ENCODE measurements at regions not wholly inside any gene's neighbourhood (a gene's known extent, or its start where the extent isn't known, plus 50 kb on each side); places are given as distances from the start of the nearest gene placed in this dataset.

DNA sequence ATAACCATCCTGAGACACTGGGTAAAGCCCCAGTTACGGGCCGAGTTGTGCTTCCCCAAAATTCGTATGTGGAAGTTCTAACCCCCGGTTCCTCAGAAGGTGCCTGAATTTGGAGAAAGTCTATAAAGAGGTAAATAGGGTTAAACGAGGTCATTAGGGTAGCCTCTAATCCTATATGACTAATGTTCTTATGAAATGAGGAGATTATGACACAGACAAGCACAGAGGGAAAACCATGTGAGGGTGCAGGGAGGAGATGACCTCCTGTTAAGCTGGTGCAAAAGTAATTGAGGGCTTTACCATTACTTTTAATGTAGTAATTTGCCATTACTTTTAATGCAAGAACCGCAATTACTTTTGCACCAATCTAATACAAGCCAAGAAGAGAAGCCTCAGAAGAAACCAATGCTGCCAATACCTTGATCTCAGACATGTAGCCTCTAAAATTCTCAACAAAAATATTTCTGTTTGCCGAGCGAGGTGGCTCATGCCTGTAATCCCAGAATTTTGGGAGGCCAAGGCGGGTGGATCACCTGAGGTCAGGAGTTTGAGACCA is 260.8 kb downstream of the GPATCH2 start:
- Histone ChIP-seq H3K4me3 (ENCODE audit: low read length) (peak overlapping the region; percentile 72), H3K79me2 (ENCODE audit: low read length) (no peaks in the 10 kb centered on the region), H4K20me1 (ENCODE audit: insufficient read depth, low read length) (no peaks in the 10 kb centered on the region), H3K27me3 (ENCODE audit: low read depth, low read length) (no peaks in the 10 kb centered on the region), H3K4me2 (ENCODE audit: low read length) (peak overlapping the region; percentile 82), H3K9me3 (ENCODE audit: insufficient read depth, low read length) (peaks cover 13% of the 10 kb centered on the region), H2AFZ (ENCODE audit: low read depth, low read length) (peak overlapping the region; percentile 72; the same call in 1 of the 2 replicates), H3K36me3 (replicated peaks; ENCODE audit: low read depth, low read length) (no peaks in the 10 kb centered on the region), H3K4me1 (ENCODE audit: low read length) (peaks cover 23% of the 10 kb centered on the region), H3K27ac (ENCODE audit: low read length) (peak overlapping the region; percentile 74), H3K9ac (ENCODE audit: low read length) (peak overlapping the region; percentile 14; the same call in 1 of the 2 replicates)
- TF ChIP-seq EZH2phosphoT487 (IDR thresholded peaks at IDR 0.05; ENCODE audit: low read depth) = no peak
- TF ChIP-seq, protein P1, sequence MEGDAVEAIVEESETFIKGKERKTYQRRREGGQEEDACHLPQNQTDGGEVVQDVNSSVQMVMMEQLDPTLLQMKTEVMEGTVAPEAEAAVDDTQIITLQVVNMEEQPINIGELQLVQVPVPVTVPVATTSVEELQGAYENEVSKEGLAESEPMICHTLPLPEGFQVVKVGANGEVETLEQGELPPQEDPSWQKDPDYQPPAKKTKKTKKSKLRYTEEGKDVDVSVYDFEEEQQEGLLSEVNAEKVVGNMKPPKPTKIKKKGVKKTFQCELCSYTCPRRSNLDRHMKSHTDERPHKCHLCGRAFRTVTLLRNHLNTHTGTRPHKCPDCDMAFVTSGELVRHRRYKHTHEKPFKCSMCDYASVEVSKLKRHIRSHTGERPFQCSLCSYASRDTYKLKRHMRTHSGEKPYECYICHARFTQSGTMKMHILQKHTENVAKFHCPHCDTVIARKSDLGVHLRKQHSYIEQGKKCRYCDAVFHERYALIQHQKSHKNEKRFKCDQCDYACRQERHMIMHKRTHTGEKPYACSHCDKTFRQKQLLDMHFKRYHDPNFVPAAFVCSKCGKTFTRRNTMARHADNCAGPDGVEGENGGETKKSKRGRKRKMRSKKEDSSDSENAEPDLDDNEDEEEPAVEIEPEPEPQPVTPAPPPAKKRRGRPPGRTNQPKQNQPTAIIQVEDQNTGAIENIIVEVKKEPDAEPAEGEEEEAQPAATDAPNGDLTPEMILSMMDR (IDR thresholded peaks at IDR 0.05; ENCODE audit: low read depth, low read length) = no peak

GRCh38 chr1:217369271-217369981 is 261.5 kb downstream of the GPATCH2 start:
- Histone ChIP-seq H3K9ac (ENCODE audit: low read length) (peak overlapping the region; percentile 14), H2AFZ (ENCODE audit: low read depth, low read length) (peak overlapping the region; percentile 72), H3K4me3 (ENCODE audit: low read length) (peak overlapping the region; percentile 72), H3K9me3 (ENCODE audit: insufficient read depth, low read length) (peaks cover 13% of the 10 kb centered on the region), H3K4me1 (ENCODE audit: low read length) (peaks cover 23% of the 10 kb centered on the region), H3K36me3 (replicated peaks; ENCODE audit: low read depth, low read length) (no peaks in the 10 kb centered on the region), H3K4me2 (ENCODE audit: low read length) (peak overlapping the region; percentile 82), H3K27ac (ENCODE audit: low read length) (peak overlapping the region; percentile 74), H3K79me2 (ENCODE audit: low read length) (no peaks in the 10 kb centered on the region), H3K27me3 (ENCODE audit: low read depth, low read length) (no peaks in the 10 kb centered on the region), H4K20me1 (ENCODE audit: insufficient read depth, low read length) (no peaks in the 10 kb centered on the region)
- TF ChIP-seq, protein P1 (IDR thresholded peaks at IDR 0.05; ENCODE audit: low read depth, low read length) = no peak
- no peak for TF ChIP-seq EZH2phosphoT487 (IDR thresholded peaks at IDR 0.05; ENCODE audit: low read depth)

GRCh38 chr1:217364220-217364619 is 266.7 kb downstream of the GPATCH2 start:
- Histone ChIP-seq H3K4me1 (ENCODE audit: low read length) (peaks cover 12% of the 10 kb centered on the region), H3K27ac (ENCODE audit: low read length) (no peak overlapping the region), H3K9me3 (ENCODE audit: insufficient read depth, low read length) (no peaks in the 10 kb centered on the region), H4K20me1 (ENCODE audit: insufficient read depth, low read length) (no peaks in the 10 kb centered on the region), H3K4me3 (ENCODE audit: low read length) (no peak overlapping the region), H3K9ac (ENCODE audit: low read length) (no peak overlapping the region), H3K79me2 (ENCODE audit: low read length) (no peaks in the 10 kb centered on the region), H2AFZ (ENCODE audit: low read depth, low read length) (no peak overlapping the region), H3K4me2 (ENCODE audit: low read length) (no peak overlapping the region), H3K36me3 (replicated peaks; ENCODE audit: low read depth, low read length) (no peaks in the 10 kb centered on the region), H3K27me3 (ENCODE audit: low read depth, low read length) (0 out of 2 replicates have a peak, but pooled peaks cover 4% of the 10 kb centered on the region)
- no peak for TF ChIP-seq EZH2phosphoT487 (IDR thresholded peaks at IDR 0.05; ENCODE audit: low read depth)
- TF ChIP-seq, protein P1 (IDR thresholded peaks at IDR 0.05; ENCODE audit: low read depth, low read length) = no peak

DNA sequence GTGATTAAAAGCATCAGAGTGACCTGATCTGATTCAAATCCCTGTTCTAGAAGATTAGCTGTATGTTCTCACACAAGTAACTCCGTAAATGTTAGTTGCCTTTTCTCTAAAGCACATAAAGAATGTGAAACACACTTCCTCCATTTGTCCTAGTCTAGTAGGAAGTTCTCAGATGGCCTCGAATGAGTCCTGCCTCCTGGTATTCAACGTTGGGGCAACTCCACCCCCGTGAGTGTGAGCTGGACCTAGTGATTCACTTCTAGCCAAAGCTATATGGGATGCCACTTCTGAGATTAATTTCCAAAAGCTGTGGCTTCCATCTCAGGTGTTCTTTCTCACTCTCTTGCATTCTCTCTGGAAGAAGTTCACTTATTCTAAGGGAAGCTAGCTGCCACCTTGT is 267.6 kb downstream of the GPATCH2 start:
- peaks cover 3% of the 10 kb centered on the region for H3K4me1 ChIP-seq (ENCODE audit: low read length)
- no peak overlapping the region for H3K9ac ChIP-seq (ENCODE audit: low read length)
- H3K27me3 ChIP-seq (ENCODE audit: low read depth, low read length) = 0 out of 2 replicates have a peak, but pooled peaks cover 4% of the 10 kb centered on the region
- no peaks in the 10 kb centered on the region for H3K9me3 ChIP-seq (ENCODE audit: insufficient read depth, low read length)
- H3K79me2 ChIP-seq (ENCODE audit: low read length) = no peaks in the 10 kb centered on the region
- no peak for TF ChIP-seq EZH2phosphoT487 (IDR thresholded peaks at IDR 0.05; ENCODE audit: low read depth)
- TF ChIP-seq, protein P1 (IDR thresholded peaks at IDR 0.05; ENCODE audit: low read depth, low read length) = no peak
- H3K4me2 ChIP-seq (ENCODE audit: low read length) = no peak overlapping the region
- no peaks in the 10 kb centered on the region for H3K36me3 ChIP-seq (replicated peaks; ENCODE audit: low read depth, low read length)
- H3K4me3 ChIP-seq (ENCODE audit: low read length) = no peak overlapping the region
- no peak overlapping the region for H2AFZ ChIP-seq (ENCODE audit: low read depth, low read length)
- H4K20me1 ChIP-seq (ENCODE audit: insufficient read depth, low read length) = no peaks in the 10 kb centered on the region
- H3K27ac ChIP-seq (ENCODE audit: low read length) = no peak overlapping the region

All from OCI-LY3 (cell line).